NCI-H128 (cell line): ENCODE measurements at regions not wholly inside any gene's neighbourhood (a gene's known extent, or its start where the extent isn't known, plus 50 kb on each side); places are given as distances from the start of the nearest gene placed in this dataset.
"Not testable (repeated sequence)": the region's sequence is repeated elsewhere in the genome, so short reads cannot be mapped to it uniquely, and the experiment has no call there.

Experiments used
- DNase-seq: peaks from one replicate; lab custom pipeline; 2025; ENCODE audit not compliant: unreplicated experiment; lab: John Stamatoyannopoulos, UW

- no peak for DNase-seq
These were observed 1193.5 kb downstream of the BRD1 start for GRCh38 chr22:48633996-48634836.

DNA sequence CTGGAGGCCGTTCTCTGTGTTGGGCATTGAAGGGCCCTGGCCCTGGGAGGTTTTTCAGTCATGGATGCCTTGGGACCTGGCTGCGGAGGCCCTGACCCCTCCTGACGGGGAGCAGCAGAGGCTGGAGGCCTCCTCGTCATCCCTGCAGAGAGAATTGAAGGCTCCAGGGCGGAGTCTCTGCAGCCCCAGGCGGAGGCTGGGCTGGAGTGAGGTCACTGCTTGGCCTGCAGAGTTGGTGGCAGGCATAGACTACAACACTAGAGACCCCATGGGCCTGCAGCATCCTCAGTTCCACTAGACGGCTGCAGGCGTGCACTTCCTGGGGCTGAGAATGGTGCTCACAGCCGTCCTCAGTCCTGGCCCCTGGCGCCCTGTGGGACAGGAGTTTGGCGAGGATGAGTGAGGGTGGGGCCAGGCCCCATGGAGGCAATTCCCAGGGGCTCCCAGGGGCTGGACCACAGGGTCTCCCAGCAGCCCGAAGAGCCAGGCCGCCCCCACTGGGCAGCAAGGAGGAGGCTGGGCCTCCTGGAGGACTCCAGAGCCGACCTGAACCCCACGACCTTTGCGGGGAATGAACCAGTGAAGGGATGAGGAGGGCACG, 1194.9 kb downstream of the BRD1 start:
- DNase-seq = no peak

GRCh38 chr22:48631288-48631863, 1196.3 kb downstream of the BRD1 start:
- DNase-seq = no peak

GRCh38 chr22:48630848-48631247, 1196.8 kb downstream of the BRD1 start:
- DNase-seq = no peak

DNA sequence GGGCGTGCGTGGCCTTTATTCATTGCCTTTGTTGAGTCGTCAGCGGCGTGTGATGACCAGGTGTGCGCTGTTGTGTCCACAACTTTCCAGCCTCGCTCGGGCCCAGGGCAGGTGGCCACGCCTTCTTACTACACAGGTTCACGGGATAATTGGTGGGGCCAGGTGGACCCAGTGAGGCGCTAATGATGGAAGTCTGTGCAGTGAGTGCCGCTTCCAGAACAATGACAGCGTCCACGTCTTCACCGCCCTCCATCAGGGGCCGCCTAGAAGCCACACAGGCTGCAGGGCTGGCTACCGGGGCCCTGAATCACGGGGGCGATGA, 1197.3 kb downstream of the BRD1 start:
- DNase-seq = no peak

- DNase-seq = no peak
These were observed 1197.8 kb downstream of the BRD1 start for GRCh38 chr22:48629631-48630432.

DNA sequence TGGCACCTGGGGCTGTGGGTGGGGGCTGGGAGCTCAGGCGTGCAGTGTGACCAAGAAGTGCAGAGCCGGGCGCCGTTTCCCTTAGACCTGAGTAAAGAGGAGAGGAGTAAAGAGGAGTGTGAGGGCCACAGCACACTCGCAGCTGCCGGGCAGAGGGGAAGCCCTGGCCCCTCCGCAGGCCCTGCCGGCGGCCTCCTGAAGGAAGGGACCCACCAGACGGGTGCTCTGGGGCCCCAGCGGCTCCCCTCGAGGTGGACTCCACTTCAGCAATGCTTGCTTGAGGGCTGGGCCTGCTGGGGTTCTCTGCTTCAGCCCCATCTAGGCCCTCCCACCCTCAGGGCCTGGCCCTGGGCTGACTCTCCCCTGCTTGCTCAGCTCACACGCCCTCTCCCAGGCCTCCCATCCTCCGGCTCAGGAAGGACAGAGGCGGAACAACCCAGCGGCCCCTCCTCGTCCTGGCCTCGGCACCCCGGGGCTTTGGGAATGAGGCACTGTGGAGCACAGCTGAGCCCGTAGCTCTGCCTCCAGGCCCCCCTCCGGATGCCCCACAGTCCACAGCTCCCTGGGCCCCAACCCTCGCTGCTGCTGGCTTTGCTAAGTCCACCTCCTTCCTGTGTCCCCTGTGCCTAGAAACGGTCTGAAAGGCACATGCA, 1198.7 kb downstream of the BRD1 start:
- DNase-seq = no peak

GRCh38 chr22:48627966-48628365, 1199.7 kb downstream of the BRD1 start:
- DNase-seq = no peak

DNA sequence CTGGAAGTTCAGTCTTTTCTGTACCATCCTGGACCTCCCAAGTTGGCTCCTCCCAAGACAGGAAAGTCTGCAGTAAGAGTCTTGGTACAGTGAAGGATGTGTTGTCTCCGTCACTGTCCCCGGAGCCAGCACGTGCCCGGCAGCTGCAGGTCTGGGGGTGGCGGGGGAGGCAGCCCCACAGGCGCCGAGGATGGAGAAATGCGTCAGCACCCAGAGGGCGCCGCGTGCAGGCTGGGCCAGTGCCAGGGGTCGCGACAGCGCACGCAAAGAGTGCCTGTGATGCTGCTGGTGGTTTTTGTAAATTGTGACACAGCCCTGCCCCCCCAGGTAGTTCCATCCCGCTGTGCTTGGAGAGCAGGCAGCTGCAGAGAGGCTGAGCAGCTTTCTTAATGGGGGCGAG, 1200.5 kb downstream of the BRD1 start:
- no peak for DNase-seq

- no peak for DNase-seq
These were observed 1203.3 kb downstream of the BRD1 start for GRCh38 chr22:48624401-48624800.

GRCh38 chr22:48622891-48623545, 1204.7 kb downstream of the BRD1 start:
- DNase-seq = no peak

- no peak for DNase-seq
These were observed 1206.6 kb downstream of the BRD1 start for GRCh38 chr22:48621085-48621484.

- DNase-seq = not testable (repeated sequence)
These were observed 1207.2 kb downstream of the BRD1 start for GRCh38 chr22:48620460-48620859.

- DNase-seq = no peak
These were observed 1208.0 kb downstream of the BRD1 start for GRCh38 chr22:48619721-48620120.

- DNase-seq = no peak
These were observed 1209.3 kb downstream of the BRD1 start for GRCh38 chr22:48618326-48618725.

- DNase-seq = no peak
These were observed 1211.0 kb downstream of the BRD1 start for GRCh38 chr22:48616656-48617055.

GRCh38 chr22:48615171-48616008, 1212.3 kb downstream of the BRD1 start:
- no peak for DNase-seq

DNA sequence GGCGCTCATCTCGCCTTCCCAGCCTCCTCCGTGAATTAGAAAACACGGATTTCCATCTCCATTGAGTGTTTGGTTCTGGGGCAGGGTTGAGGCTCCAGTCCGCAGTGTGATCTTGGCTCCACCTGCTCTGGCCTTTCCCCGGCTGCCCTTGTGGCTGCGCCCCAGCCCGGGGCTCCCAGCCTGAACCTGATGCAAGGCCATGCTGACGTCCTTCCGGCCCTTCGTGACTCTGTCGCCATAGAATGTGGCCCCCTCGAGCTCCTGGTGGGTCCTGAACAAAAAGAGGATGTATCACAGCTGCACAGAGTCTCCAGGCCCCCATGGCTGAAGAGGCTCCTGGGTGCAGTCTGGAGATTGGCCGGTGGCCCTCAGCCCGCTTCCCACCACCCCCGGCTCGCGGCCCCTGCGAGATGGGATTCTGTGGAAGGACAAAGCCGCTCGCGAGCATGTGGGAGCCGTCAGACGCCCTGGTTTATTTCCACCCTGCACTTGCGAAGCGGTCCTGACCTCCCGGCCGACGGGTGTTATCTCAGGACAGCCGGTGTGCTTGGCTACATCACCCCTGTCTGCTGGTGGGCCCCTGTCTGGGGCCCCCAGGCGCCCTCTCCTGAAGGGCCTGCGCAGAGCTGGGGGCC, 1214.0 kb downstream of the BRD1 start:
- no peak for DNase-seq
